Muscle of arm (tissue), 1 donor: ENCODE measurements at regions not wholly inside any gene's neighbourhood (a gene's known extent, or its start where the extent isn't known, plus 50 kb on each side); places are given as distances from the start of the nearest gene placed in this dataset.
"Not testable (repeated sequence)": the region's sequence is repeated elsewhere in the genome, so short reads cannot be mapped to it uniquely, and the experiment has no call there.

ENCODE experiments used
- DNase-seq: peaks from one replicate; pipeline ENCODE4 v3.0.0-alpha.2; 2013

DNA sequence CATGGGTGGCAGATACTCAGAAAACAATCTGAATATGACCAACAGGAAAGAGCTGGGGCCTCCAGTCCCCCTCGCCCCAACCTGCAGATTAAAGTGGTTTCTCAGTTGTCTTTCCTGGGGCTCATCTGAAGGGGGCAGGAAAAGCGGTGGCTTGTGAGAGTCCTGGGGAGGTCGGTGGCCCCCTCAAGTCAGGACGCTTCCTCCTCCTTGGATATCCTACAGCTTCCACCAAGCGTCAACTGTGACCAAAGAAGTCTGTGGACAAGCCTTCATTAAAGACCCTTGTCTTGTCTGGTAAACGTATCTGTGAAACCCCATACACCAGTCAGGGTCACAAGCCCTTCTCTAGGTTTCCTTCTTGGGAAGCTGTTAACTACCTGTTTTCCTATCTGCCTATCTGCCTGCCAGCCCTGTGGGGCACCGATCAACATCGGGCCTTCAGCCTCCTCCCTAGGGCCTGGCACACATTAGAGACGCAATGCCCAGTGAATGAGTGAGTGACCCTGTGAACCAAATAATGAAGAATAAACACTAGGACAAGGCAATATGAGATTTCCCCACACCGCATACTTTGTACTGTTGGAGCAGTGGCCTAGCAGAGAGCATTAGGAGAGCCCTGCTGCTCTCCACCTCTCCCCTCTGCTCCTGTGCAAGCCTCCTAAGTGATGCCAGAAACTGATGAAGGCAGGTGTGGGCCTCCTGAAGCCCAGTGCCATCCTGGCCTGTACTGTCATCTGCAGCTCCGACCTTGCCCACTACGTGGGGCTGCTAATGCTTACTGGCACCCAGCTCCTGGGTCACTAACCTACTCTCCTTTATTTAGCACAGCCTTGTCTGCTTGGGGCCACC, 1317.8 kb downstream of the UQCRFS1 start:
- DNase-seq, result no peak

- no peak for DNase-seq
These were observed 1320.5 kb downstream of the UQCRFS1 start for GRCh38 chr19:27892500-27892899.

- DNase-seq, result no peak
These were observed 1321.5 kb downstream of the UQCRFS1 start for GRCh38 chr19:27891411-27891810.

DNA sequence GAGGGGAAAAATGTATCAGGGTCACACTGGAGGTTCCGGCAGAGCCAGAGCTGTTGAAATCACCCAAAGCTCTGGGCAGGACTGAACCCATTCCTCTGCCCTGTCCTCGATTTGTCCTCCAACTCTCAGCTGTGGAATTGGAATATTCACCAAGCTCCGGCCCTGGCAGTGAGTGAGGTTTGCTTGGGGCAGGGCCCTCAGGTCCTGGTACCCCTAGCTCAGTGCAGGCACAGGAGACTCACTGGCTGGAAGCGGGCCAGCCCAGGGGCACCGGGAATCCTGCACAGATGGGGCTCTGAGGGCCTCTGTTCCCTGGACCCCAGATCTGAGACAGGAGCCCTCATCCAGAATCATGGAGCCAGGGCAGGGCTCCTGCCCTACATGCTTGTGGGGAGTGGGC, 1322.3 kb downstream of the UQCRFS1 start:
- DNase-seq, result no peak

- no peak for DNase-seq
These were observed 1322.7 kb downstream of the UQCRFS1 start for GRCh38 chr19:27890206-27890605.

GRCh38 chr19:27889156-27889555, 1323.8 kb downstream of the UQCRFS1 start:
- no peak for DNase-seq

DNA sequence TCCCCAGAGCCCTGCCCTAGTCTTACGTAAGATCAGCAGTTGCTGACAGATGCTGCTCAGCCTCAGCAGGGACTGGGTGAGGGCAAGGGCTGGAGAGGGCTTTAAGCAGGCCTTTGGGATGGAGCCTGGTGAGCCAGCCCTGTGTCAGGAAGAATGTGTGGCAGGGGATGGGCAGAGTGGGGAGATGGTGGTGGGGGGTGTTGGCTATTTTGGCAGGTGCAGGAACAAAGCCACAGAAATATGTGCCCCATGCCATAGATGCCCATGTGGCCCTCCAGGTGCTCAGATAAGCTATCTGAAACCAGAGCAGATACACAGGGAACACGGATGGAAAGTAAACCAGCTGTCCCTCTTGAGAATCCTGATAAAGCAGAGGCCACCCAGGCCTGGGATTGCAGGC, 1325.0 kb downstream of the UQCRFS1 start:
- no peak for DNase-seq

- DNase-seq, result no peak
These were observed 1327.6 kb downstream of the UQCRFS1 start for GRCh38 chr19:27885359-27885758.

- DNase-seq, result no peak
These were observed 1328.6 kb downstream of the UQCRFS1 start for GRCh38 chr19:27884376-27884775.

DNA sequence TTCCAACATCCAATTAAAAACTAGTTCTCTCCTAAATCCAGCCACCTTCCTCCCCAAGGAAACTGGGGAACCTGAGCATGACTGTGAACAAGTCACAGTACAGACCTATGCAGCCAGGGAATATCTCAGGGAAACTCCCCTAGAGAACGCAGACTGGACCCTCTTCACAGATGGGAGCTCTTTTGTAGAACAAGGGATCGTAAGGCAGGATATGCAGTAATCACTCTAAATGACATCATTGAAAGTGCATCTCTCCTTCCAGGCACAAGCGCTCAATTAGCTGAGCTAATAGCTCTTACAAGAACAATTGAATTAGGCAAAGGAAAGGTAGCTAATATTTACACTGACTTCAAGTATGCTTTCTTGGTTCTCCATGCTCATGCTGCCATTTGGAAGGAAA, 1331.7 kb downstream of the UQCRFS1 start:
- DNase-seq, result no peak

GRCh38 chr19:27876976-27877512, 1335.9 kb downstream of the UQCRFS1 start:
- DNase-seq, result no peak

- no peak for DNase-seq
These were observed 1336.5 kb downstream of the UQCRFS1 start for GRCh38 chr19:27876489-27876888.

- no peak for DNase-seq
These were observed 1340.6 kb downstream of the UQCRFS1 start for GRCh38 chr19:27872370-27872769.

DNA sequence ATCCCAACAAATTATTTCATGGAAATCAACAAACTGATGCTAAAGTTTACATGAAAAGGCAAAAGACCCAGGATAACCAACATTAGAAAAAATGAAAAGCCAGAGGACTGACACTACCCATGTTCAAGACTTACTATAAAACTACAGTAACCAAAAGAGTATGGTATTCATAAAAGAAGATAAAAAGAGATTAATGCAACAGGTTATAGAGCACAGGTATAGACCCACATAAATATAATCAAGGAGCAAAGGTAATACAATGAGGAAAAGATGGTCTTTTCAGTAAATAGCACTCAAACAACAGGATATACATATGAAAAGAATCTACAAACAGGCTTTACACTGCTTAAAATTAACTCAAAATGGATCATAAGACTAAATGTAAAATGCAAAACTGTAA, 1342.7 kb downstream of the UQCRFS1 start:
- DNase-seq, result no peak

GRCh38 chr19:27868007-27868406, 1344.9 kb downstream of the UQCRFS1 start:
- no peak for DNase-seq

GRCh38 chr19:27865927-27866777, 1346.8 kb downstream of the UQCRFS1 start:
- no peak for DNase-seq

- no peak for DNase-seq
These were observed 1351.5 kb downstream of the UQCRFS1 start for GRCh38 chr19:27861411-27861975.

DNA sequence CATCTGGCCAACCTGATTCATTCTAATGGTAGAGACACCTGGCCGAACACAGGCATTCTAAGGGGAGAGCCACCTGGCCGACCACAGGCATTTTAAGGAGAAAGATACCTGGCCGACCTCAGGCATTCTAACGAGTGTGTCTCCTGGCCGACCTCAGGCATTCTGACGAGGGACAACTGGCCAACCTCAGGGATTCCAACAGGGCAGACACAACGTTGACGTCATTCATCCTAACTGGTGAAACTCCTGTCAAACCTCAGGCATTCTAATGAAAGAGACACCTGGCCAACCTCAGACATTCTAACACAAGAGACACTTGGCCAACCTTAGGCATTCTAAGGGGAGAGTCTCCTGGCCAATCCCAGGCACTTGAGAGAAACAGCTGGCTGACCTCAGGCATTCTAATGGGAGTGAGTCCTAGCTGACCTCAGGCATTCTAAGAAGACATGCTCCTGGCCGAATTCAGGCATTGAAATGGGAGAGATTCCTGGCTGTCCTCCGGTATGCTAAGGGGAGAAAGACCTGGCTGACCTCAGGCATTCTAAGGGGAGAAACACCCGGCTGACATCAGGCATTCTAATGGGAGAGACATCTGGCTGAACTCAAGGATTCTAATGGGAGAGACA, 1352.5 kb downstream of the UQCRFS1 start:
- no peak for DNase-seq

DNA sequence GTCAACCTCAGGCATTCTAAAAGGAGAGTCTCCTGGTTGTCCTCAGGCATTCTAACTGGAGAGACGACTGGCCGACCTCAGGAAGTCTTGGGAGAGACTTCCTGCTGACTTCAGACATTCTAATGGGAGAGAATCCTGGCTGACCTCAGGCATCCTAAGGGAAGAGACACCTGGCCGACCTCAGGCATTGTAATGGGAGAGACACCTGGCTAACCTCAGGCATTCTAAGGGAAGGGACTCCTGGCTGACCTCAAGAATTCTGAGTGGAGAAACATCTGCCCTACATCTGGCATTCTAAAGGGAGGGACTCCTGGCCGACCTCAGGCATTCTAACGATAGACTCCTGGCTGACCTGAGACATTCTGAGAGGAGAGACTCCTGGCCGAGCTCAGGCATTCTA, 1353.3 kb downstream of the UQCRFS1 start:
- no peak for DNase-seq

GRCh38 chr19:27858981-27859581, 1353.9 kb downstream of the UQCRFS1 start:
- DNase-seq, result no peak

GRCh38 chr19:27852931-27853330, 1360.0 kb downstream of the UQCRFS1 start:
- DNase-seq, result not testable (repeated sequence)
